ENCODE measurements at regions not wholly inside any gene's neighbourhood (a gene's known extent, or its start where the extent isn't known, plus 50 kb on each side); places are given as distances from the start of the nearest gene placed in this dataset.

- Histone ChIP-seq H3K4me1 (ENCODE audit: insufficient read depth, low read length) (peaks cover 27% of the 10 kb centered on the region), H3K4me3 (ENCODE audit: low read length) (no peak overlapping the region), H3K36me3 (ENCODE audit: insufficient read depth, low read length) (no peaks in the 10 kb centered on the region), H3K9me3 (ENCODE audit: low read length) (peaks cover 2% of the 10 kb centered on the region), H3K27me3 (ENCODE audit: insufficient read depth, low read length) (no peaks in the 10 kb centered on the region), H2AFZ (ENCODE audit: low read depth, low read length) (no peak overlapping the region)
Observed at GRCh38 chr13:43990021-43990420, 110.3 kb downstream of the LACC1 start.

- Histone ChIP-seq H3K9me3 (ENCODE audit: low read length) (peaks cover 3% of the 10 kb centered on the region), H2AFZ (ENCODE audit: low read depth, low read length) (no peak overlapping the region), H3K4me3 (ENCODE audit: low read length) (no peak overlapping the region), H3K36me3 (ENCODE audit: insufficient read depth, low read length) (no peaks in the 10 kb centered on the region), H3K27me3 (ENCODE audit: insufficient read depth, low read length) (no peaks in the 10 kb centered on the region), H3K4me1 (ENCODE audit: insufficient read depth, low read length) (peaks cover 19% of the 10 kb centered on the region)
Observed at GRCh38 chr13:43990829-43991228, 111.1 kb downstream of the LACC1 start.

GRCh38 chr13:43991773-43992201 lies 112.1 kb downstream of the LACC1 start:
- Histone ChIP-seq H3K36me3 (ENCODE audit: insufficient read depth, low read length) (no peaks in the 10 kb centered on the region), H2AFZ (ENCODE audit: low read depth, low read length) (no peak overlapping the region), H3K9me3 (ENCODE audit: low read length) (peaks cover 3% of the 10 kb centered on the region), H3K4me1 (ENCODE audit: insufficient read depth, low read length) (peaks cover 10% of the 10 kb centered on the region), H3K27me3 (ENCODE audit: insufficient read depth, low read length) (no peaks in the 10 kb centered on the region), H3K4me3 (ENCODE audit: low read length) (no peak overlapping the region)

GRCh38 chr13:43992211-43992610 lies 112.5 kb downstream of the LACC1 start:
- H3K36me3 ChIP-seq (ENCODE audit: insufficient read depth, low read length) = no peaks in the 10 kb centered on the region
- H3K27me3 ChIP-seq (ENCODE audit: insufficient read depth, low read length) = no peaks in the 10 kb centered on the region
- H2AFZ ChIP-seq (ENCODE audit: low read depth, low read length) = no peak overlapping the region
- H3K4me3 ChIP-seq (ENCODE audit: low read length) = no peak overlapping the region
- H3K4me1 ChIP-seq (ENCODE audit: insufficient read depth, low read length) = peaks cover 6% of the 10 kb centered on the region
- peaks cover 3% of the 10 kb centered on the region for H3K9me3 ChIP-seq (ENCODE audit: low read length)

- Histone ChIP-seq H3K36me3 (ENCODE audit: insufficient read depth, low read length) (no peaks in the 10 kb centered on the region), H3K27me3 (ENCODE audit: insufficient read depth, low read length) (no peaks in the 10 kb centered on the region), H3K4me1 (ENCODE audit: insufficient read depth, low read length) (peaks cover 6% of the 10 kb centered on the region), H2AFZ (ENCODE audit: low read depth, low read length) (no peak overlapping the region), H3K9me3 (ENCODE audit: low read length) (peaks cover 3% of the 10 kb centered on the region), H3K4me3 (ENCODE audit: low read length) (no peak overlapping the region)
Observed at GRCh38 chr13:43994999-43995859, 115.5 kb downstream of the LACC1 start.

- Histone ChIP-seq H3K4me1 (ENCODE audit: insufficient read depth, low read length) (peaks cover 6% of the 10 kb centered on the region), H3K36me3 (ENCODE audit: insufficient read depth, low read length) (no peaks in the 10 kb centered on the region), H3K27me3 (ENCODE audit: insufficient read depth, low read length) (no peaks in the 10 kb centered on the region), H3K9me3 (ENCODE audit: low read length) (peaks cover 3% of the 10 kb centered on the region), H2AFZ (ENCODE audit: low read depth, low read length) (no peak overlapping the region), H3K4me3 (ENCODE audit: low read length) (no peak overlapping the region)
Observed at GRCh38 chr13:43996221-43996620, 116.5 kb downstream of the LACC1 start.

- Histone ChIP-seq H3K36me3 (ENCODE audit: insufficient read depth, low read length) (no peaks in the 10 kb centered on the region), H3K27me3 (ENCODE audit: insufficient read depth, low read length) (no peaks in the 10 kb centered on the region), H3K9me3 (ENCODE audit: low read length) (no peaks in the 10 kb centered on the region), H2AFZ (ENCODE audit: low read depth, low read length) (no peak overlapping the region), H3K4me3 (ENCODE audit: low read length) (no peak overlapping the region), H3K4me1 (ENCODE audit: insufficient read depth, low read length) (peaks cover 15% of the 10 kb centered on the region)
Observed at GRCh38 chr13:44003481-44003880, 123.8 kb downstream of the LACC1 start.

GRCh38 chr13:44004878-44005277 lies 125.2 kb downstream of the LACC1 start:
- Histone ChIP-seq H3K9me3 (ENCODE audit: low read length) (no peaks in the 10 kb centered on the region), H3K4me3 (ENCODE audit: low read length) (no peak overlapping the region), H3K4me1 (ENCODE audit: insufficient read depth, low read length) (peaks cover 15% of the 10 kb centered on the region), H3K36me3 (ENCODE audit: insufficient read depth, low read length) (no peaks in the 10 kb centered on the region), H2AFZ (ENCODE audit: low read depth, low read length) (no peak overlapping the region), H3K27me3 (ENCODE audit: insufficient read depth, low read length) (no peaks in the 10 kb centered on the region)

GRCh38 chr13:44007451-44007850 lies 127.7 kb downstream of the LACC1 start:
- H3K4me1 ChIP-seq (ENCODE audit: insufficient read depth, low read length) = peaks cover 12% of the 10 kb centered on the region
- no peaks in the 10 kb centered on the region for H3K27me3 ChIP-seq (ENCODE audit: insufficient read depth, low read length)
- H3K9me3 ChIP-seq (ENCODE audit: low read length) = no peaks in the 10 kb centered on the region
- H3K36me3 ChIP-seq (ENCODE audit: insufficient read depth, low read length) = no peaks in the 10 kb centered on the region
- H2AFZ ChIP-seq (ENCODE audit: low read depth, low read length) = no peak overlapping the region
- no peak overlapping the region for H3K4me3 ChIP-seq (ENCODE audit: low read length)

- no peaks in the 10 kb centered on the region for H3K36me3 ChIP-seq (ENCODE audit: insufficient read depth, low read length)
- no peak overlapping the region for H2AFZ ChIP-seq (ENCODE audit: low read depth, low read length)
- H3K4me1 ChIP-seq (ENCODE audit: insufficient read depth, low read length) = peaks cover 8% of the 10 kb centered on the region
- no peak overlapping the region for H3K4me3 ChIP-seq (ENCODE audit: low read length)
- no peaks in the 10 kb centered on the region for H3K27me3 ChIP-seq (ENCODE audit: insufficient read depth, low read length)
- no peaks in the 10 kb centered on the region for H3K9me3 ChIP-seq (ENCODE audit: low read length)
Observed at GRCh38 chr13:44011036-44011435, 131.3 kb downstream of the LACC1 start.

- H3K4me3 ChIP-seq (ENCODE audit: low read length) = no peak overlapping the region
- no peaks in the 10 kb centered on the region for H3K27me3 ChIP-seq (ENCODE audit: insufficient read depth, low read length)
- H2AFZ ChIP-seq (ENCODE audit: low read depth, low read length) = no peak overlapping the region
- peaks cover 8% of the 10 kb centered on the region for H3K4me1 ChIP-seq (ENCODE audit: insufficient read depth, low read length)
- no peaks in the 10 kb centered on the region for H3K36me3 ChIP-seq (ENCODE audit: insufficient read depth, low read length)
- no peaks in the 10 kb centered on the region for H3K9me3 ChIP-seq (ENCODE audit: low read length)
Observed at GRCh38 chr13:44012910-44013757, 133.4 kb downstream of the LACC1 start.

- Histone ChIP-seq H3K4me1 (ENCODE audit: insufficient read depth, low read length) (peaks cover 8% of the 10 kb centered on the region), H3K27me3 (ENCODE audit: insufficient read depth, low read length) (no peaks in the 10 kb centered on the region), H2AFZ (ENCODE audit: low read depth, low read length) (no peak overlapping the region), H3K36me3 (ENCODE audit: insufficient read depth, low read length) (no peaks in the 10 kb centered on the region), H3K9me3 (ENCODE audit: low read length) (no peaks in the 10 kb centered on the region), H3K4me3 (ENCODE audit: low read length) (no peak overlapping the region)
Observed at GRCh38 chr13:44013758-44014291, 134.1 kb downstream of the LACC1 start.

GRCh38 chr13:44014501-44014900 lies 134.8 kb downstream of the LACC1 start:
- Histone ChIP-seq H3K36me3 (ENCODE audit: insufficient read depth, low read length) (no peaks in the 10 kb centered on the region), H3K9me3 (ENCODE audit: low read length) (no peaks in the 10 kb centered on the region), H3K27me3 (ENCODE audit: insufficient read depth, low read length) (no peaks in the 10 kb centered on the region), H3K4me3 (ENCODE audit: low read length) (no peak overlapping the region), H2AFZ (ENCODE audit: low read depth, low read length) (no peak overlapping the region), H3K4me1 (ENCODE audit: insufficient read depth, low read length) (peaks cover 8% of the 10 kb centered on the region)
